Effector CD8-positive, alpha-beta T cell (primary cell): ENCODE measurements at regions not wholly inside any gene's neighbourhood (a gene's known extent, or its start where the extent isn't known, plus 50 kb on each side); places are given as distances from the start of the nearest gene placed in this dataset.
"Not testable (repeated sequence)": the region's sequence is repeated elsewhere in the genome, so short reads cannot be mapped to it uniquely, and the experiment has no call there.

ENCODE experiments used
- DNase-seq: peaks from one replicate; lab custom pipeline; 2025; lab: John Stamatoyannopoulos, UW

- no peak for DNase-seq
These were observed 687.8 kb downstream of the EFNB2 start for GRCh38 chr13:105847527-105848291.

DNA sequence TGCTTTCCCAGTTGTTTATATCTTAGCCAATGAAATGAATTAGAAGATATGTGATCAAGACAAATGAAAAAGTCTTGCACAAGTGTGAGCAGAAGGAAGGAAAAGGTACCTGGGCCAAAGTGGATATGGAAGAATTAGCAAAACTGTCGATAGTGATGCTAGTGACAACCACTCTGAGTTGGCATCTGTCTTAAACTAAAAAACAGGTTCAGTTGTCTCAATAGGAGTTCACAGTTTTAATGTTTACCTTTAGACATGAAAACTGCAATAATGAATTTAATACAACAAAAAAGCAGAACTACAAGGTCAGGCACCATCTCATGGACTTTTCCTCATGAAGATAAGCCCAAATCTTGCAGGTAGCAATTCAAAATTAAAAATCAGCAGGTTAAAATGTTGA is 688.5 kb downstream of the EFNB2 start:
- no peak for DNase-seq

- no peak for DNase-seq
These were observed 694.2 kb downstream of the EFNB2 start for GRCh38 chr13:105841286-105841685.

GRCh38 chr13:105838231-105838630 is 697.2 kb downstream of the EFNB2 start:
- no peak for DNase-seq

DNA sequence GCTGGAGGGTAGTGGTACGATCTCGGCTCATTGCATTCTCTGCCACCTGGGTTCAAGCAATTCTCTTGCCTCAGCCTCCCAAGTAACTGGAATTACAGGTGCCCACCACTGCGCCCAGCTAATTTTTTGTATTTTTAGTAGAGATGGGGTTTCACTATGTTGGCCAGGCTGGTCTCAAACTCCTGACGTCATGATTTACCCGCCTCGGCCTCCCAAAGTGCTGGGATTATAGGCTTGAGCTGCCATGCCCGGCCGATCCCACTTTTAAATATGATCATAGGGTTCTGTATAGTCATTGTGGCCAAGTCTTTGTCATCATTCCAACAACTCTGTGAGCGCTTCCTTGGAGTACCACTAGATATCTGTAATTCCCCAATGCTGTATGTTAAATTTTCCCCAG is 698.2 kb downstream of the EFNB2 start:
- DNase-seq = not testable (repeated sequence)

DNA sequence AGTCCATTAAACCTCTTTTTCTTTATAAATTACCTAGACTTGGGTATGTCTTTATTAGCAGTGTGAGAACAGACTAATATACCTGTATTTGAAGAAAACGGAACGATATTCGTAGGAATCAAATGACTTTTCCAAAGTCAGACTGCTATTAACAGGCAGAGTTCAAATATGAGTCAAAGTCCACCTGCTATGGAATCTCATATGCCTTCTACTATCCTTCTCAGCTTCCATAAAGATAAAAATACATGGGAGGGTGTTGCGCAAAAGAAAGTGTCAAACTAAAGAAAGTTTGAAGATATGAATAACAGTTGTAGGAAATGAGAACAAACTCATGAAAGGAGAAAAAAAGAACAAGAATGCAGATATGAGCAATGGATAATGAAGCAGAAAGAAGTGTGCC is 704.6 kb downstream of the EFNB2 start:
- no peak for DNase-seq

DNA sequence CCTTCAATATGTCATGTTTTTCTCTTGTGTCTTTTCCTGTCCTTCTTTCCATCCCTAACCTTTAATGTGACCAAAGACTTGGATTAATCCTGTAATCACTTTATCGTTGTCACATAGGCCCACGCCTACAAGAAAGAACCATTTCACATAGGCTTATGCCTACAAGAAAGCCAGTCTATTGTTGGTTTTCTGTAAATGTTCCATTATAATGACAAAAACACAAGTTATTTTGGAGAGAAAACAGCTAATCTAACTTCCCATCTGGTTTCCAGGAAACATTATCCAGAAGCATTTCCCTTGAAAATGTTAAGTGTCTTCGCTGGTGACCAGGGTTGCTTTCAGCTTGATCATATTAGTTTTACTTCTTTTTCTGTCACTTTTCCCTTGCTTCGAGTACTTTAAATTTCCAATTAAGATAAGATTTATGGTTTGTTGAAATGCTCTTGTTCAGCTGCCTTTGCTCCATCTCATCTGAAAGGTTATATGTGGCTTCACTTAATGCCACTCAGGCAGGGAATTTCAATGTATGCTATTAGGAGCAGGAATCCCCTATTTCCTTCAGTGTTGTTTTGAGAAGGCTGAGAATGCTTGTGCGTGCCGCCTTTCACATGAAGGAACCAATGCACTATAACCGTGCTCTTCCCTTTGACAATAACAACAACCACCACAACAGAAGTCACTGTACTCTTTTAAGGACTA is 708.2 kb downstream of the EFNB2 start:
- DNase-seq = no peak

DNA sequence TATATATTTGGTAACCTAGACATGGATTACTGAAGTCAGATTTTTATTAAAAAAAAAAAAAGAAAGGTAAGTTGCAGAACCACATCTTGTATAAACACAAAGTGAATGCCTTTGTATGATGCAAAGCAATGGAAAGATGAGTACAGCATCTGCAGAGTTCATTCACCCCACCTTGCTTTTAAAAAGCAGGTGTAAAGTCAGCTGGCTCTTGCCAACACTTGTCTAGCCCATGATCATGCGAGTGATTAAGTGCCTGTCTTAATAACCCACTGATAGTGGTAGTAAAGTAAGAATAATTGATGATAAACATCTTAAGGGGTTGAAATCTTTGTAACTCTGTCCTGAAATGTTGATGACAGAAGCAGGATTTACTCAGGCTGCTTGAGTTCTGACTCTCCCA is 710.4 kb downstream of the EFNB2 start:
- no peak for DNase-seq

DNA sequence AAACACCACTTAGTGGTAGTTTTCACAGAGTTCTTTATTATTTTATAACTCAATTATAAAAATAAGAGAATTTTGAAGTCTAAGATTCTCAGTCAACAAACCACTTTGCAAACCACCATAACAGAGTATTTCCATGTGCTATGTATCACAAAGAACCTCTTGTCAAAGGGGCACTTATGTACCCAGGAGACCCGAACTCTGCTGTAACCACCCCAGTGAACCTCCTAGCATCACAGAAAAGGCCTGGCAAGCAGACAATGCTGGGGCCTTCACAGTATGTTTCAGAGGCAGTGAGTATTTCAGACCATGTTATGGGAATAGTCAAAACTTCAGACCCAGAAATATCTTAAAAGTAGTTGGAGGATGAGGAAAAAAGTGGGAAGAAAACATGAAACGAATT is 714.1 kb downstream of the EFNB2 start:
- DNase-seq = no peak

DNA sequence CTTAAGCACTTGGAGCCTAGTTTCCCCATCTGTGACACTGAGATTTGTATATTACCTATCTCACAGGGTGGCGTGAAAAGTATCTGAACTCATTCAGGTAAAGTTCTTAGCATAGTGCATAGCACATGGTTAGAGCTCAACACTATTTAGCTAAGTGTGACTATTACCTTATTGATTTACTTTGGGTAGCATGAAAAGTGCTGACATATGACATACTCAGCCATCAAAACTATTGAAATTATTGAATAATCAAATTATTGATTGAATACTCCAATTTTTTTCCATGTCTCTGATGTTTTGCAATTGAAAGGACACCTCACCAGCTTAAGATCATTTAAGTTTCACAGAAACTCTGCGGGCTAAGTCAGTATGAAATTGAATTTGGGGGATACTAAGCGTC is 715.0 kb downstream of the EFNB2 start:
- DNase-seq = no peak

DNA sequence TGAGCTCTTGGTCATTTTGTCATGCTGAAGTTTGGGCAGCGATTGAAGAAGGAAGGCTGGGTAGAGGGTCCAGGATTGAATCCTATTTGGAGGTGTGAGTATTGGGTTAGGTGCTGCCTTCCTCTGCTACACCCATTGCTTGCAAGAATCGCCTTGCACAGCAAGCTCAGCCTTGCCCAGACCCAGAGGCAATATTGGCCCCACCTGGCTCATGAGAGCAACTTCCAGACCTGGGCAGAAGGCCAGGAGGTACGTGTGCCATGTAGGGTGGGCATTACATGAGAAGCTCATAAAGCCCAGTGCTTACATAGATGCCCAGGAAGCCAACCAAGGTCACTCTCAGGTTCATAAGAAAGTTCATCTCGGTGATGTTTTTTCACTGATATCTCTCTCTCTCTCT is 718.0 kb downstream of the EFNB2 start:
- no peak for DNase-seq

- DNase-seq = no peak
These were observed 718.5 kb downstream of the EFNB2 start for GRCh38 chr13:105816994-105817393.

GRCh38 chr13:105814902-105815250 is 720.6 kb downstream of the EFNB2 start:
- no peak for DNase-seq

- DNase-seq = no peak
These were observed 721.1 kb downstream of the EFNB2 start for GRCh38 chr13:105814219-105814901.

DNA sequence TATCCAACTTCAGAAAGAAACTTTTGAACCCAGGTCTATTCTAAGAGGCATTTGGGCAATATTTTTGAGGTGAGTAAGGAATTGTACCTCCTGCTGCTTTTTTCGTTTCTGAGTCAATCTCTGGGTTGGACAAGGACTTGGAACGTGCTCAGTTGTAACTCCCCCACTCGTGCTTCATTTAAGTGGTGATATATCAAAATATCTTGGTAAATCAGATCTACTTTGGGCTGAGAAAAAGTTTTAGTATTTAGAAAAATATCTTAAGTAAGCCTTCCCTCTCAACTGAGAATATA is 728.9 kb downstream of the EFNB2 start:
- no peak for DNase-seq

DNA sequence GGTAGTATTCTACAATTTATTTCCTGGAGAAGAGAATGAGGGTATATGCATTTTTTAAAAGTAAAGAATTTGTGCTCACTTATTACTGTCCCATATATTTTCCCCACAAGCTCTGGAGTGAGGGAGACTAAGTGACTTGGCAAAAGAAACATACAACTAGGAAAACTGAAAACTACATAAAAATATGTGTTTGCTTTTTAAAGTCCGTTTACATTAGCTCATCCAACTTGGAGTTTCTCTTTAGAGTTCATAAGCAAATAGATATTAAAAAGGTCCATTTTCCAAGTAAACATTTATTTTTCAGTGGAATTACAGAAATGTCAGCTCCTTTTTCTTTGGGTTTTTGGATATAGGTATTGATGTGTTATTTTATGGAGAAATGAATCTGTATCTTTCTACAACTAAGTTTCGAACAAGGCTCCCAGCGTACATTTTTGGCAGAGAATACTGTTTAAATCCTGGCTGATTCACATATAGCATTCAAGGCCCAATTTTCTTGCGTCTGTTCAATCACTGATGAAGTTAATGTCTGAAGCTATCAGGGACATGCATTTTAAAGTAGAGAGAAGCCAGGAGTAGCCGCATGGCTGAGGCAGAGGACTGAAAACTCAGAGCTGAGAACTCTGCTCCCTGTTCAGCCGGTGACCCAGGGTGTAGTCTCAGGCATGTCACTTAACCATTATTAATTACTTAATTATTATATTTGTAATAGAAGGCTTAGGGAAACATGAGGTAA is 729.4 kb downstream of the EFNB2 start:
- DNase-seq = no peak

DNA sequence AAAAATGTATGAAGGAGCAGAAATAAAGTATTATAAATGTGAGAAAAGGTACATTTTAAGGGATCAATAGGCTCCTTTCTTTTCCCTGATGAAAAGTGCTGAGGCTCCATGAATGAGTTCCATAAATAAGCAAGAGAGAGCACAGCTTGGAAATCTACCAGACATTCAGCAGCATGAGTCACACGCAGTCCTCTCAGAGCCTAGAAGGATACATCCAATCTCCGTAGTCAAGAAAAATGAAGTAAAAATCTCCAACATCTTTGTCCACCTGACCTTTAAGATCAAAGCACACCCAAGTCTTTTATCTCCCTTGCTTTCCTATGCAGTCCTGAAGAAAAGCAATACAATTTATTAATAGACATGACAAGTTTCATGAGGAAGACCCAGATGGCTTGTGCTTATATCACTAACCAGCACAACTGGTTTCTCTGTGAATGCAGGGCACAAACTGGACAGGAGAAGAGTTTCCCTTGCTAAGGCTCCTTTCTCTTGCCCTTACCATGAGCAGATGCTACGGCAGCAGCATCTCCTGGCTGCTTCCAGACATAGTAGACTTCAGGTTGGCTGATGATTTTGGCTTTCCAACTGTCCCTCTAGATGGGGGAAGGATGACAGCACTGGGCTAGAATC is 730.8 kb downstream of the EFNB2 start:
- no peak for DNase-seq

GRCh38 chr13:105799155-105799554 is 736.3 kb downstream of the EFNB2 start:
- DNase-seq = no peak

- DNase-seq = no peak
These were observed 736.9 kb downstream of the EFNB2 start for GRCh38 chr13:105798541-105798940.

DNA sequence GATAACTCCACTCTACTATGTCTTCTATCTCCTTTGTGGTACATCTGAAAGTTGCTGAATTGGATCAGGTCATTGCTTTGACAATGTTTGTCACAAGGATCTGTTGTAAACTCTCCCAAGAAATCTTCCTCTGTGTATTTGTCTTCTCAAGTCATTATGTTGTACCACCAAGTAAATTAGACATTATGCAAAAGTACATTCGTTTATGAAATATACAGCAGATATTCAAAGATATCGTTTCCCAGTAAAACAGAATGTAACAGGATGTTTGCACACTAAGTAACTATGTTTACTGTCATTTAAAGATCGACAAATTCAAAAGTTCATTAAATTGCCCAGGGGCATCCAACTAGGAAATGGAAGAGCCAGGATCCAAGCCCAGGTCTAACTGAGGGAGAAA is 739.4 kb downstream of the EFNB2 start:
- no peak for DNase-seq

GRCh38 chr13:105790923-105791322 is 744.5 kb downstream of the EFNB2 start:
- no peak for DNase-seq

GRCh38 chr13:105788530-105788929 is 746.9 kb downstream of the EFNB2 start:
- DNase-seq = no peak
